Lung (tissue), 11 donors: ENCODE measurements at regions not wholly inside any gene's neighbourhood (a gene's known extent, or its start where the extent isn't known, plus 50 kb on each side); places are given as distances from the start of the nearest gene placed in this dataset.
A peak's percentile ranks its signal among the peaks of the same experiment; 100 is the strongest.

ENCODE experiments used
- ATAC-seq: fragments of 200-7000 bp; cut with Tn5 transposase; one replicate; pipeline ENCODE4 v1.9.1; 2020; ENCODE audit warnings: moderate number of reproducible peaks; ENCODE audit not compliant: insufficient read depth, low FRiP score
- DNase-seq, 3 donors: peaks; one replicate each; pipeline ENCODE4 v3.0.0-alpha.2; 2013 to 2017
- H3K27ac ChIP-seq, 2 donors: one replicate each; pipeline ENCODE4 v1.5.1; 2013; ENCODE audit warnings: mild to moderate bottlenecking in 2 of 2, moderate library complexity in 2 of 2, control low read depth in 1 of 2, inconsistent platforms in 1 of 2, low read depth in 1 of 2, low read length in 1 of 2
- H3K27me3 ChIP-seq, 3 donors: one replicate each; pipeline ENCODE4 v1.5.1; 2013; ENCODE audit warnings: low read length in 2 of 3; ENCODE audit not compliant: control insufficient read depth in 3 of 3, insufficient read depth in 3 of 3
- H3K36me3 ChIP-seq, 4 donors: one replicate each; pipeline ENCODE4 v1.5.1; 2013; ENCODE audit warnings: low read length in 4 of 4, mild to moderate bottlenecking in 1 of 4, moderate library complexity in 1 of 4; ENCODE audit not compliant: control insufficient read depth in 4 of 4, insufficient read depth in 4 of 4
- H3K4me1 ChIP-seq, 5 donors: one replicate each; pipeline ENCODE4 v1.5.1; 2013; ENCODE audit warnings: low read length in 5 of 5, mild to moderate bottlenecking in 2 of 5, moderate library complexity in 1 of 5; ENCODE audit not compliant: control insufficient read depth in 5 of 5, insufficient read depth in 5 of 5
- H3K4me3 ChIP-seq: one replicate; pipeline ENCODE4 v1.5.1; 2013; ENCODE audit warnings: mild to moderate bottlenecking, control low read depth, moderate library complexity
- H3K9ac ChIP-seq, 2 donors: one replicate each; pipeline ENCODE4 v1.5.1; 2013; ENCODE audit warnings: low read length in 2 of 2, control low read depth in 1 of 2; ENCODE audit not compliant: insufficient read depth in 1 of 2
- H3K9me3 ChIP-seq, 4 donors: one replicate each; pipeline ENCODE4 v1.5.1; 2013; ENCODE audit warnings: low read length in 3 of 4, mild to moderate bottlenecking in 1 of 4, moderate library complexity in 1 of 4; ENCODE audit not compliant: control insufficient read depth in 4 of 4, insufficient read depth in 3 of 4
- WGBS, 2 donors: extraction: QIAGEN DNeasy Blood & Tissue Kit; methylation state at CpG; one replicate each; pipeline ENCODE4 v1.1.7; 2013; 5-methylcytosine and 5-hydroxymethylcytosine counted together
- TF ChIP-seq, protein P1 (sequence below): IDR thresholded peaks from 2 replicates; pipeline ENCODE4 v1.5.1; 2012; ENCODE audit warnings: mild to moderate bottlenecking; ENCODE audit errors: control extremely low read depth, extremely low read depth
- donor health status: control.
- donor health status: control.
- donor health status: Bipolar disorder and iron deficiency.
- donor health status: healthy.
- donor health status: DM: yes; HTN: yes; CAD: no.

- no peak overlapping the region for H3K9ac ChIP-seq
- H3K4me3 ChIP-seq, result no peak overlapping the region
- no peaks in the 10 kb centered on the region for H3K27me3 ChIP-seq
- peaks cover 2 to 56% (median 8%) of the 10 kb centered on the region in 5 donors for H3K4me1 ChIP-seq
- H3K27ac ChIP-seq, result peak overlapping the region in 1 of 2 donors; percentile 4
- no peaks in the 10 kb centered on the region for H3K36me3 ChIP-seq
- ATAC-seq (no peak), DNase-seq (no peak)
- TF ChIP-seq, protein P1, sequence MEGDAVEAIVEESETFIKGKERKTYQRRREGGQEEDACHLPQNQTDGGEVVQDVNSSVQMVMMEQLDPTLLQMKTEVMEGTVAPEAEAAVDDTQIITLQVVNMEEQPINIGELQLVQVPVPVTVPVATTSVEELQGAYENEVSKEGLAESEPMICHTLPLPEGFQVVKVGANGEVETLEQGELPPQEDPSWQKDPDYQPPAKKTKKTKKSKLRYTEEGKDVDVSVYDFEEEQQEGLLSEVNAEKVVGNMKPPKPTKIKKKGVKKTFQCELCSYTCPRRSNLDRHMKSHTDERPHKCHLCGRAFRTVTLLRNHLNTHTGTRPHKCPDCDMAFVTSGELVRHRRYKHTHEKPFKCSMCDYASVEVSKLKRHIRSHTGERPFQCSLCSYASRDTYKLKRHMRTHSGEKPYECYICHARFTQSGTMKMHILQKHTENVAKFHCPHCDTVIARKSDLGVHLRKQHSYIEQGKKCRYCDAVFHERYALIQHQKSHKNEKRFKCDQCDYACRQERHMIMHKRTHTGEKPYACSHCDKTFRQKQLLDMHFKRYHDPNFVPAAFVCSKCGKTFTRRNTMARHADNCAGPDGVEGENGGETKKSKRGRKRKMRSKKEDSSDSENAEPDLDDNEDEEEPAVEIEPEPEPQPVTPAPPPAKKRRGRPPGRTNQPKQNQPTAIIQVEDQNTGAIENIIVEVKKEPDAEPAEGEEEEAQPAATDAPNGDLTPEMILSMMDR, result no peak
- peaks cover 0 to 2% (median 0%) of the 10 kb centered on the region in 4 donors for H3K9me3 ChIP-seq
- whole genome bisulfite sequencing, 2 donors, result 63 to 72% methylated on average over 4 of the region's 4 CpGs
Measured at GRCh38 chr2:175855236-175855635, 146.8 kb downstream of the LNPK start.

DNA sequence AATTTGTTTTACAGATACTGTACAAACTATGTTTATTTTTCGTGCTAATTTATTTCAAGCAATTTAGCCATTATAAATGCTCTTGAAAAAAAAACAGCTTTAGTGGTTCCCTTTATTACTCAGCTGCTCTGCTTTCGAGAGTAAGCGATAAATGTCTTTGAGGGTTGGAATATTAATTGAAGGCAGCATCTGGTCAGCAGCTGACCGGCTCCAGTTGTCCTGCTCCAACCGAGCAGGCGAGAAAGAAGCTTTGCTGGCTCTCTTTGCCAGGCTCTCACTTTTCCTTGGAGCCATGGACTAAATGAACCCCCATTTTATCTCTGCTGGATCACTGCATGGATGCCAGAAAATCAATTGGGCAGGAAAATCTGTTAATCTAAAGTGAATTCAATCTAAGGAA is 147.4 kb downstream of the LNPK start:
- WGBS, 2 donors, result 74 to 76% methylated on average over 6 of the region's 6 CpGs
- Histone ChIP-seq H3K9ac (no peak overlapping the region), H3K36me3 (no peaks in the 10 kb centered on the region), H3K4me1 (peaks cover 2 to 56% (median 8%) of the 10 kb centered on the region in 5 donors), H3K4me3 (no peak overlapping the region), H3K9me3 (peaks cover 0 to 2% (median 0%) of the 10 kb centered on the region in 4 donors), H3K27ac (no peak overlapping the region), H3K27me3 (no peaks in the 10 kb centered on the region)
- peak; percentile 34 to 75 (median 71) for DNase-seq
- TF ChIP-seq, protein P1, result no peak
- no peak for ATAC-seq

DNA sequence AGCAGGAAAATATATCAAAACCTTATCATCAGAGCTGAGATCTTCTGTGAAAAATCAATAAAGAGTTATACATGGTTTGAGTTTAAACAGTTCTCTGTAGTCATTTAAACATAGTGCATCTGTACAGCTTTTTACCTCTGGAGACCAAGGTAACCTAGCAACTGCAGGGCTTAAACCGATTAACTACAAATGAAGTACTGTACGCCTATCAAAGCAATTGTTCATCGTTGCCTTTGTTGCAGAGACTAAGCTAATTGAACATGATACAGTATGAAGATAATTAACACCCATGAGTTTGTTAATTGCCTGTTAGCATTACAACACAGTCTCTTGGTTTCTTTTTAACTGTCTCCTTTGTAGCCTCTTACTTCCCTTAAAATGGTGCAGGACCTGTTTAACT is 147.9 kb downstream of the LNPK start:
- Histone ChIP-seq H3K27ac (no peak overlapping the region), H3K36me3 (no peaks in the 10 kb centered on the region), H3K27me3 (no peaks in the 10 kb centered on the region), H3K9me3 (peaks cover 0 to 2% (median 0%) of the 10 kb centered on the region in 4 donors), H3K4me3 (no peak overlapping the region), H3K9ac (no peak overlapping the region), H3K4me1 (peaks cover 2 to 56% (median 8%) of the 10 kb centered on the region in 5 donors)
- 75 to 76% methylated on average over 3 of the region's 3 CpGs for WGBS, 2 donors
- TF ChIP-seq, protein P1, result no peak
- DNase-seq (no peak), ATAC-seq (no peak)

DNA sequence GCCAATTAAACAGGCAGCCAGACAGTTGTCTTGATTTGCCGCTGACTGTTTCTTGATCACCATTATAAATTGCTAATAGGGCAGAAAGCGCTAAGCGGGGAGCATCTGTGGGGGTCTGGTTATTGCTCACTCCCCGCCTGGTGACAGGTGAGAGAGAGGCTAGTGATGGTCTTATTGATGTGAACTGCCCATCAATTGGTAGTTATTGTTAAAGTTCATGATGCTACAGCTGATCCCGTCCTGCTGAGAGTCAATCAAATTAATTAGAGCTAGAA is 148.5 kb downstream of the LNPK start:
- peaks cover 0 to 2% (median 0%) of the 10 kb centered on the region in 4 donors for H3K9me3 ChIP-seq
- H3K4me1 ChIP-seq, result peaks cover 2 to 56% (median 8%) of the 10 kb centered on the region in 5 donors
- H3K27ac ChIP-seq, result no peak overlapping the region
- no peak overlapping the region for H3K4me3 ChIP-seq
- no peaks in the 10 kb centered on the region for H3K36me3 ChIP-seq
- DNase-seq (no peak), ATAC-seq (no peak)
- no peak overlapping the region for H3K9ac ChIP-seq
- WGBS, 2 donors, result 95% methylated on average over 5 of the region's 5 CpGs
- TF ChIP-seq, protein P1, result no peak
- H3K27me3 ChIP-seq, result no peaks in the 10 kb centered on the region
